ENCODE measurements at regions not wholly inside any gene's neighbourhood (a gene's known extent, or its start where the extent isn't known, plus 50 kb on each side); places are given as distances from the start of the nearest gene placed in this dataset.

DNA sequence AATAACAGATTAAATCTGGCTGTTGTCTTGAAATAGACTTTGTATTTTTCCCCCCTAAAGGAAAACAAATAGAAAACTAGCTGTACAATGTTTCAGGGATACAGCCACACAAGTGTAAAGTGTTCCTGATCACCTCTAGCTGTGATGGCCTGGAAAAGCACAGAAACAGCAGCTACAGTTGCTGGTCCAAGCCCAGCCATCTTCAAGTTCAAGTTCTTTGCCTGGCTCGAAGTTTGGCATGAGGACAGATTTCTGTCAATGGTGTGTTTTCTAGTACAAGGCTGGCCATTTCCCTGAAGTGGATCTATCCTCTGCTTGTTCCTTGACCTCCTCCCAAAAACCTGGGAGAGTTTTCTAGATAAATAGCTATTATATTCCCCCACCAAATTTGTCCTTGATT is 272.2 kb upstream of the ADRA1B start:
- no peak overlapping the region for H3K27ac ChIP-seq
- peak in 1 of 4 donors; percentile 19 for DNase-seq
- TF ChIP-seq, protein P1, sequence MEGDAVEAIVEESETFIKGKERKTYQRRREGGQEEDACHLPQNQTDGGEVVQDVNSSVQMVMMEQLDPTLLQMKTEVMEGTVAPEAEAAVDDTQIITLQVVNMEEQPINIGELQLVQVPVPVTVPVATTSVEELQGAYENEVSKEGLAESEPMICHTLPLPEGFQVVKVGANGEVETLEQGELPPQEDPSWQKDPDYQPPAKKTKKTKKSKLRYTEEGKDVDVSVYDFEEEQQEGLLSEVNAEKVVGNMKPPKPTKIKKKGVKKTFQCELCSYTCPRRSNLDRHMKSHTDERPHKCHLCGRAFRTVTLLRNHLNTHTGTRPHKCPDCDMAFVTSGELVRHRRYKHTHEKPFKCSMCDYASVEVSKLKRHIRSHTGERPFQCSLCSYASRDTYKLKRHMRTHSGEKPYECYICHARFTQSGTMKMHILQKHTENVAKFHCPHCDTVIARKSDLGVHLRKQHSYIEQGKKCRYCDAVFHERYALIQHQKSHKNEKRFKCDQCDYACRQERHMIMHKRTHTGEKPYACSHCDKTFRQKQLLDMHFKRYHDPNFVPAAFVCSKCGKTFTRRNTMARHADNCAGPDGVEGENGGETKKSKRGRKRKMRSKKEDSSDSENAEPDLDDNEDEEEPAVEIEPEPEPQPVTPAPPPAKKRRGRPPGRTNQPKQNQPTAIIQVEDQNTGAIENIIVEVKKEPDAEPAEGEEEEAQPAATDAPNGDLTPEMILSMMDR (IDR thresholded peaks at IDR 0.05): no peak
- H3K27me3 ChIP-seq: no peaks in the 10 kb centered on the region
- no peaks in the 10 kb centered on the region for H3K9me3 ChIP-seq
- ATAC-seq: no peak
- no peak overlapping the region for H3K4me3 ChIP-seq
- intact Hi-C loops (cut with DNase I): no loop called here
- H3K4me1 ChIP-seq: no peaks in the 10 kb centered on the region
- H3K36me3 ChIP-seq: no peaks in the 10 kb centered on the region

DNA sequence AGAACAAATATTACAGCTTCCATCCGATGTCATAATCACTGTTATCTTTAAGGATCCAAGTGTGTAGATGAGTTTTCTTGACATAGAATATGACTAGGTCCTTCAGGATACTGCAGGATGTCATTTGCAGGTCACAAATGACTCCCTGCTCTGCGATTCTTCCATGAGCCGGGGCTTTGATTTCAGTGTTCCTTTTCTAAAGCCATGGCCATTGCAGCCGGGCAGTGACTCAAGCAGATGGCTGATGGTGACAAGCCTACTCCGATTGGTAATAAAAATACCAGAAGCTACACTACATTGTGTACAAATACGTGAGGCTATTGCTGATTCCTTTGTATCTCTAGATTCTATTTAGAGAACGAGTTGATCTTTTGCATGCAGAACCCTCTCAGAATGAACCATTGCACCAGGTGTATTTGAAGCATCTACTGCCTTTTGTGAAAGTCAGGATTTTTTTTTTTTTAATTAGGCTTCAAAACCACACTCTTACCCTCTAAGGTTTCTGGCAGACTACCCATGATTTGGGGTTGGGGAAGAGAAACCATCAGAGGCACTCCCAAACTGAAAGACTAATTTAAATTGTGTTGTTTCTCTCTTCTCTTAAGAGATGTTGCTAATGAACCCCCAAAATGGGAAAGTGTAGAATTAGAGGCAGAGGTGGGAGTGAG is 271.0 kb upstream of the ADRA1B start:
- Histone ChIP-seq H3K27me3 (no peaks in the 10 kb centered on the region), H3K27ac (no peak overlapping the region), H3K4me1 (no peaks in the 10 kb centered on the region), H3K36me3 (no peaks in the 10 kb centered on the region), H3K9me3 (no peaks in the 10 kb centered on the region), H3K4me3 (no peak overlapping the region)
- intact Hi-C loops (cut with DNase I): no loop called here
- ATAC-seq (no peak), DNase-seq (no peak)
- TF ChIP-seq, protein P1 (IDR thresholded peaks at IDR 0.05): no peak

DNA sequence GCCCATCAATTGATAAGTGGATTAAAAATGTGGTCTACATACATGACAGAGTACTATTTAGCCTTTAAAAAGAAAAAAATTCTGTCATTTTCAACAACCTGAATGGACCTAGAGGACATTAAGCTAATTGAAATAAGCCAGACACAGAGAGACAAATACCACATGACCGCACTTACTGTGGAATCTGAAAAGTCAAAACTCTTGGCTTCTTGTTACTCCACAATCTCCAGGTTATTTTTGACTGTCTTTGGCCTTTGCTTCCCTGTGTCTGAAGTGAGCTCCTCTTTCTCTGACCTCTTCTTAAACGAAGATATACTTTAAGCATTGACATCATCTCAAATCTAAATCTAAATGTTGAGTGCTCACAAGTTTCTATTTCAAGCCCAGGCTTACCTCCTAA is 265.5 kb upstream of the ADRA1B start:
- ATAC-seq (no peak), DNase-seq (no peak)
- no peak overlapping the region for H3K27ac ChIP-seq

DNA sequence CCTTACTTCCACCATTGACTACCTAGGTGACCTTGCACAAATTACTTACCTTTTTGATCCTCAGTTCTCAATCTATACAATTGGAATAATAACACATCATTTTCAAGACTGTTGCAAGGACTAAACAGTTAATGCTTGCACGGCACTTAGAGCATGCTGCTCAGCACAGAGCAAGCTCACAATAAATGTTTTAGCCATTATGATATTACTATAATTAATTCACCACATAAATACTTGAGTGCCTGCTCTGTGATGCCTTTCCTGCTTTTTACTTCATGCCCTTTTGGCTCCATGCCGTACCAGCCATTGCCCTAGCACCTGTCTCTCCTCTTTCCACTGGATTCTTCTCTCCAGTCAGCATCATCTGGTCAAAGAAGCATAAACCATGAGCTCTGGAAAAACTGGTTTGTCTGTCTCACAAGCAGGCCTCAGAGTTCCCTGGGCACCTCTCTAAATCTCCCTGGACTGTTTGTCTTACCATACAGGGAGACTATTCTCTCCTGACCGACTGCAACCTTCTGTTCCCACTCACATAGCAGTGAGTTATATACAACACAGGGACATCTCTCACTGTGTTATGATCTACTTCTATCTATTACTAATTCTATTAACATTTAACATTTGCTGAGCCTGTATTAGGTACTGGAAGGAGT is 260.4 kb upstream of the ADRA1B start:
- DNase-seq (no peak), ATAC-seq (no peak)
- TF ChIP-seq, protein P1 (IDR thresholded peaks at IDR 0.05): no peak
- Histone ChIP-seq H3K36me3 (no peaks in the 10 kb centered on the region), H3K27ac (no peak overlapping the region), H3K9me3 (no peaks in the 10 kb centered on the region), H3K27me3 (no peaks in the 10 kb centered on the region), H3K4me1 (no peaks in the 10 kb centered on the region), H3K4me3 (no peak overlapping the region)
- intact Hi-C loops (cut with DNase I): no loop called here

More for the DNA sequence above, 265.5 kb upstream of the ADRA1B start:
- TF ChIP-seq, protein P1 (IDR thresholded peaks at IDR 0.05): no peak
- intact Hi-C loops (cut with DNase I): no loop called here
- no peaks in the 10 kb centered on the region for H3K27me3 ChIP-seq
- no peaks in the 10 kb centered on the region for H3K36me3 ChIP-seq
- H3K4me1 ChIP-seq: no peaks in the 10 kb centered on the region
- H3K9me3 ChIP-seq: no peaks in the 10 kb centered on the region
- H3K4me3 ChIP-seq: no peak overlapping the region

DNA sequence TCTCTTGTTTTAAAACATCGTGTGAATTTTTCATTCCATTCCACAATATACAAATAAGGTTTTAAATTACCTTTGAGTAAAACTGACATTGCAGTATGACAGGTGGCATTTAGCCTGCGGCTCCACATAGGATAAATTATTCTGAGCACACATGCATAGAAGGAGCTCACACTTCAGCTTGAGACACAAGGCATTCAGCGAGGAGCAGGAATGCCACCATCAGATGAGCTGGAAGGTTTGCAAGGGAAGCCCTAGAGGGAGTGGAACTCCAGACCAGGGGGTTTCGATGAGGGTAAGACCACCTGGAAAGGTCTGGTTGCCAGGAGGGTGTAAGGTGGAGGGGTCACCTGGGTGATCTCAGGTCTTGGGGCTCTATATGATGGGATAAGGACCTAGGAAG is 259.0 kb upstream of the ADRA1B start:
- no peaks in the 10 kb centered on the region for H3K36me3 ChIP-seq
- H3K27ac ChIP-seq: no peak overlapping the region
- H3K4me1 ChIP-seq: no peaks in the 10 kb centered on the region
- TF ChIP-seq, protein P1 (IDR thresholded peaks at IDR 0.05): no peak
- intact Hi-C loops (cut with DNase I): no loop called here
- no peak overlapping the region for H3K4me3 ChIP-seq
- H3K9me3 ChIP-seq: no peaks in the 10 kb centered on the region
- no peak for DNase-seq
- no peaks in the 10 kb centered on the region for H3K27me3 ChIP-seq
- no peak for ATAC-seq
